Right atrium auricular region (tissue), 2 donors: ENCODE measurements at regions not wholly inside any gene's neighbourhood (a gene's known extent, or its start where the extent isn't known, plus 50 kb on each side); places are given as distances from the start of the nearest gene placed in this dataset.

Source experiments
- DNase-seq: peaks from one replicate; pipeline ENCODE4 v3.0.0-alpha.2; 2019; ENCODE audit warnings: low spot score
- H3K27ac ChIP-seq, 2 donors: fragments of 200-600 bp; sonication (generic); 1 replicate in 1 of 2; 2 replicates in 1 of 2; pipeline ENCODE4 v1.5.1; 2016 to 2019
- H3K27me3 ChIP-seq, 2 donors: fragments of 200-600 bp; sonication (generic); one replicate each; pipeline versions ENCODE4 v1.5.1 to v1.6.0; 2017 to 2019
- H3K36me3 ChIP-seq: fragments of 200-600 bp; sonication (generic); one replicate; pipeline ENCODE4 v1.5.1; 2016
- H3K4me1 ChIP-seq, 2 donors: fragments of 200-600 bp; sonication (generic); one replicate each; pipeline versions ENCODE4 v1.5.1 to v1.6.0; 2017 to 2019
- H3K4me3 ChIP-seq, 2 donors: fragments of 200-600 bp; sonication (generic); 1 replicate in 1 of 2; 2 replicates in 1 of 2; pipeline ENCODE4 v1.5.1; 2017 to 2019; ENCODE audit warnings: mild to moderate bottlenecking in 1 of 2, moderate library complexity in 1 of 2
- H3K9me3 ChIP-seq, 2 donors: fragments of 200-600 bp; sonication (generic); one replicate each; pipeline ENCODE4 v1.5.1; 2019
- CTCF ChIP-seq, 2 donors: fragments of 200-600 bp; sonication (generic); IDR thresholded peaks; one replicate each; pipeline ENCODE4 v1.5.1; 2019; ENCODE audit warnings: antibody characterized with exemption in 2 of 2

GRCh38 chr11:106446302-106446701 lies 368.8 kb downstream of the AASDHPPT start:
- Histone ChIP-seq H3K4me3 (no peak overlapping the region), H3K4me1 (no peaks in the 10 kb centered on the region), H3K9me3 (no peaks in the 10 kb centered on the region), H3K27ac (no peak overlapping the region), H3K36me3 (no peaks in the 10 kb centered on the region), H3K27me3 (no peaks in the 10 kb centered on the region)
- no peak for DNase-seq
- TF ChIP-seq CTCF (IDR thresholded peaks at IDR 0.05), result no peak

- H3K27me3 ChIP-seq, result no peaks in the 10 kb centered on the region
- no peak for TF ChIP-seq CTCF (IDR thresholded peaks at IDR 0.05)
- no peaks in the 10 kb centered on the region for H3K36me3 ChIP-seq
- H3K27ac ChIP-seq, result no peak overlapping the region
- no peak for DNase-seq
- H3K4me3 ChIP-seq, result no peak overlapping the region
- no peaks in the 10 kb centered on the region for H3K4me1 ChIP-seq
- H3K9me3 ChIP-seq, result no peaks in the 10 kb centered on the region
These were observed 369.5 kb downstream of the AASDHPPT start for GRCh38 chr11:106446955-106447354.

- no peaks in the 10 kb centered on the region for H3K27me3 ChIP-seq
- no peaks in the 10 kb centered on the region for H3K9me3 ChIP-seq
- H3K27ac ChIP-seq, result no peak overlapping the region
- no peak for DNase-seq
- no peak for TF ChIP-seq CTCF (IDR thresholded peaks at IDR 0.05)
- H3K4me1 ChIP-seq, result no peaks in the 10 kb centered on the region
- H3K4me3 ChIP-seq, result no peak overlapping the region
- H3K36me3 ChIP-seq, result no peaks in the 10 kb centered on the region
These were observed 370.2 kb downstream of the AASDHPPT start for GRCh38 chr11:106447631-106448191.

GRCh38 chr11:106449763-106450162 lies 372.3 kb downstream of the AASDHPPT start:
- Histone ChIP-seq H3K36me3 (no peaks in the 10 kb centered on the region), H3K4me3 (no peak overlapping the region), H3K4me1 (no peaks in the 10 kb centered on the region), H3K27ac (no peak overlapping the region), H3K27me3 (no peaks in the 10 kb centered on the region), H3K9me3 (peaks cover 0 to 12% of the 10 kb centered on the region in 2 donors)
- DNase-seq, result no peak
- TF ChIP-seq CTCF (IDR thresholded peaks at IDR 0.05), result no peak

- DNase-seq, result no peak
- peaks cover 0 to 12% of the 10 kb centered on the region in 2 donors for H3K9me3 ChIP-seq
- H3K27me3 ChIP-seq, result no peaks in the 10 kb centered on the region
- no peak for TF ChIP-seq CTCF (IDR thresholded peaks at IDR 0.05)
- no peaks in the 10 kb centered on the region for H3K36me3 ChIP-seq
- no peaks in the 10 kb centered on the region for H3K4me1 ChIP-seq
- H3K27ac ChIP-seq, result no peak overlapping the region
- no peak overlapping the region for H3K4me3 ChIP-seq
These were observed 373.9 kb downstream of the AASDHPPT start for GRCh38 chr11:106451228-106451922.

GRCh38 chr11:106456647-106457046 lies 379.2 kb downstream of the AASDHPPT start:
- Histone ChIP-seq H3K27me3 (no peaks in the 10 kb centered on the region), H3K4me1 (no peaks in the 10 kb centered on the region), H3K27ac (no peak overlapping the region), H3K4me3 (no peak overlapping the region), H3K36me3 (no peaks in the 10 kb centered on the region), H3K9me3 (peaks cover 0 to 12% of the 10 kb centered on the region in 2 donors)
- DNase-seq, result no peak
- no peak for TF ChIP-seq CTCF (IDR thresholded peaks at IDR 0.05)
